OCI-LY7 (cell line): ENCODE measurements at regions not wholly inside any gene's neighbourhood (a gene's known extent, or its start where the extent isn't known, plus 50 kb on each side); places are given as distances from the start of the nearest gene placed in this dataset.
"Not testable (repeated sequence)": the region's sequence is repeated elsewhere in the genome, so short reads cannot be mapped to it uniquely, and the experiment has no call there.

ENCODE experiments used
- BruUV-seq: library from RNA; stranded (reverse); fragments of 400-500 nt; replicated peaks from 2 replicates; lab custom pipeline; 2021; lab: Mats Ljungman, UMichigan
- CTCF ChIA-PET: fragments of 300-600 bp; sonication (Branson Sonifier 250); formaldehyde crosslinking; loops from one replicate; lab custom pipeline; 2022; ENCODE audit warnings: antibody characterized with exemption; ENCODE audit not compliant: unreplicated experiment; lab: Charles Lee
- POLR2A ChIA-PET: fragments of 300-600 bp; sonication (Branson Sonifier 250); formaldehyde crosslinking; loops from one replicate; lab custom pipeline; 2022; ENCODE audit warnings: antibody characterized with exemption; lab: Charles Lee
- DNase-seq: peaks from one replicate; pipeline ENCODE4 v3.0.0-alpha.2; 2015; ENCODE audit warnings: low spot score
- H2AFZ ChIP-seq: fragments of 200-600 bp; sonication (generic), shearing (Covaris generic); 2 replicates; pipeline ENCODE4 v1.6.1; 2014; ENCODE audit warnings: mild to moderate bottlenecking, antibody characterized with exemption, low read length, moderate library complexity
- H3K27ac ChIP-seq: fragments of 200-600 bp; sonication (generic); 2 replicates; pipeline ENCODE4 v1.5.1; 2014; ENCODE audit warnings: mixed run types, low read depth, mild to moderate bottlenecking, moderate library complexity, low read length, inconsistent platforms; ENCODE audit not compliant: poor library complexity, severe bottlenecking
- H3K36me3 ChIP-seq: fragments of 200-600 bp; sonication (generic); 2 replicates; pipeline ENCODE4 v1.6.1; 2014; ENCODE audit warnings: mild to moderate bottlenecking, antibody characterized with exemption, low read length, moderate library complexity, mixed read lengths; ENCODE audit not compliant: insufficient read depth
- H3K4me1 ChIP-seq: fragments of 200-600 bp; sonication (generic); 2 replicates; pipeline ENCODE4 v1.5.1; 2014; ENCODE audit warnings: mild to moderate bottlenecking, low read length; ENCODE audit not compliant: insufficient read depth, poor library complexity, severe bottlenecking
- H3K4me2 ChIP-seq: fragments of 200-600 bp; sonication (generic); 2 replicates; pipeline ENCODE4 v1.6.1; 2014; ENCODE audit warnings: mild to moderate bottlenecking, low read length
- H3K4me3 ChIP-seq: fragments of 200-600 bp; sonication (generic); 2 replicates; pipeline ENCODE4 v1.5.1; 2014; ENCODE audit warnings: mild to moderate bottlenecking, low read depth, low read length; ENCODE audit not compliant: poor library complexity, severe bottlenecking
- H3K79me2 ChIP-seq: fragments of 200-600 bp; sonication (generic); 2 replicates; pipeline ENCODE4 v1.6.1; 2016; ENCODE audit warnings: low read depth, mild to moderate bottlenecking, low read length, moderate library complexity, mixed read lengths; ENCODE audit not compliant: insufficient read depth
- H3K9me2 ChIP-seq: fragments of 200-600 bp; sonication (generic); 2 replicates; pipeline ENCODE4 v1.6.1; 2016; ENCODE audit warnings: mild to moderate bottlenecking, low read length, mixed read lengths; ENCODE audit not compliant: insufficient read depth
- H3K9me3 ChIP-seq: fragments of 200-600 bp; sonication (generic); 2 replicates; pipeline ENCODE4 v1.6.1; 2014; ENCODE audit warnings: mild to moderate bottlenecking, mixed run types, low read length, mixed read lengths
- H4K20me1 ChIP-seq: fragments of 200-600 bp; sonication (generic); 2 replicates; pipeline ENCODE4 v1.6.1; 2014; ENCODE audit warnings: mild to moderate bottlenecking, antibody characterized with exemption, low read length, moderate library complexity, mixed read lengths; ENCODE audit not compliant: insufficient read depth
- EZH2phosphoT487 ChIP-seq: fragments of 200-600 bp; sonication (generic); IDR thresholded peaks from 2 replicates; pipeline ENCODE4 v1.6.1; 2018; ENCODE audit warnings: low read depth, borderline replicate concordance, mild to moderate bottlenecking, mixed run types, antibody characterized with exemption, low read length, moderate library complexity, mixed read lengths
- intact Hi-C: fragments of 100-400 bp; cut with micrococcal nuclease; formaldehyde crosslinking; loops from one replicate; pipeline ENCODE4 v1.10.0; 2022; ENCODE audit not compliant: unreplicated experiment
- TF ChIP-seq, protein P1 (sequence below): fragments of 200-600 bp; sonication (generic); conservative IDR thresholded peaks from 2 replicates; pipeline ENCODE4 v1.5.1; 2014; ENCODE audit warnings: mild to moderate bottlenecking, antibody characterized with exemption, low read length, moderate library complexity, mixed read lengths

DNA sequence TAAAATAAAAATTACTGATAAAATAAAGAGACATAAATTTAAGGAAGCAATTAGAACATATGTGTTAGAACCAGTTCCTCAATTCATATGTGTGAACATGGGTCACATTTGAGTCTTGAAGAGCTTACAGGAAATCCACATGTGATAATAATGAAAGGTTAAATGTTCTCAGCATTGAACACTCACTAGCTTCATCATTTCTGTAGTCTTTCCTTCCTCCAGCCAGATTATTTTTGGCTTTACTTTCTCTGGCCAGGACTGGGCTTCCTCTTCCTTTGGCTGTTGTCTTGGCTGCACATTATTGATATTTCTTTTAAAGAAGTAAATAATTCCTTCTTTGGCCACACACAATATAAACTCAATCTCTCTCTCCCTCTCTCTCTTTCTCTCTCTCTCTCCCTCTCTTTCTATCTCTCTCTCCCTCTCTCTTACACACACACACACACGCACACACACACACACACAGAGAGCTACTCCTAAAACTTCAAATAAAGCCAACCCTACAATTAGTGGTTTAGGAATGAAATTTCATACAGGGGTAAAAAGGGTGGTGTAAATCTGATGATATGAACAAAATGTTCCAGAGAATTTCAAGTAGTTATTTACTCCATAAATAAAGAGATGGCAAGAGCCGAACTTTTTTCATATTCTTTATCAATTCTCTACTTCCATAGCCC is 171.2 kb downstream of the REEP3 start:
- H4K20me1 ChIP-seq = no peaks in the 10 kb centered on the region
- intact Hi-C loops = no loop called here
- TF ChIP-seq EZH2phosphoT487 = no peak
- TF ChIP-seq, protein P1, sequence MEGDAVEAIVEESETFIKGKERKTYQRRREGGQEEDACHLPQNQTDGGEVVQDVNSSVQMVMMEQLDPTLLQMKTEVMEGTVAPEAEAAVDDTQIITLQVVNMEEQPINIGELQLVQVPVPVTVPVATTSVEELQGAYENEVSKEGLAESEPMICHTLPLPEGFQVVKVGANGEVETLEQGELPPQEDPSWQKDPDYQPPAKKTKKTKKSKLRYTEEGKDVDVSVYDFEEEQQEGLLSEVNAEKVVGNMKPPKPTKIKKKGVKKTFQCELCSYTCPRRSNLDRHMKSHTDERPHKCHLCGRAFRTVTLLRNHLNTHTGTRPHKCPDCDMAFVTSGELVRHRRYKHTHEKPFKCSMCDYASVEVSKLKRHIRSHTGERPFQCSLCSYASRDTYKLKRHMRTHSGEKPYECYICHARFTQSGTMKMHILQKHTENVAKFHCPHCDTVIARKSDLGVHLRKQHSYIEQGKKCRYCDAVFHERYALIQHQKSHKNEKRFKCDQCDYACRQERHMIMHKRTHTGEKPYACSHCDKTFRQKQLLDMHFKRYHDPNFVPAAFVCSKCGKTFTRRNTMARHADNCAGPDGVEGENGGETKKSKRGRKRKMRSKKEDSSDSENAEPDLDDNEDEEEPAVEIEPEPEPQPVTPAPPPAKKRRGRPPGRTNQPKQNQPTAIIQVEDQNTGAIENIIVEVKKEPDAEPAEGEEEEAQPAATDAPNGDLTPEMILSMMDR = no peak
- no peaks in the 10 kb centered on the region for H3K79me2 ChIP-seq
- BruUV-seq = no TSS peak
- H3K27ac ChIP-seq = no peak overlapping the region
- no peaks in the 10 kb centered on the region for H3K9me2 ChIP-seq
- CTCF ChIA-PET = no interaction called here
- DNase-seq = no peak
- H3K4me2 ChIP-seq = no peak overlapping the region
- H3K36me3 ChIP-seq = no peaks in the 10 kb centered on the region
- POLR2A ChIA-PET = interaction anchor here (0.7 to 1.3 kb wide), 2 partner anchors 10 to 824 kb away, joined by 3 to 4 read pairs; no protein-coding TSS in a partner anchor
- H3K4me3 ChIP-seq = no peak overlapping the region
- H3K4me1 ChIP-seq = no peaks in the 10 kb centered on the region
- no peaks in the 10 kb centered on the region for H3K9me3 ChIP-seq
- no peak overlapping the region for H2AFZ ChIP-seq

DNA sequence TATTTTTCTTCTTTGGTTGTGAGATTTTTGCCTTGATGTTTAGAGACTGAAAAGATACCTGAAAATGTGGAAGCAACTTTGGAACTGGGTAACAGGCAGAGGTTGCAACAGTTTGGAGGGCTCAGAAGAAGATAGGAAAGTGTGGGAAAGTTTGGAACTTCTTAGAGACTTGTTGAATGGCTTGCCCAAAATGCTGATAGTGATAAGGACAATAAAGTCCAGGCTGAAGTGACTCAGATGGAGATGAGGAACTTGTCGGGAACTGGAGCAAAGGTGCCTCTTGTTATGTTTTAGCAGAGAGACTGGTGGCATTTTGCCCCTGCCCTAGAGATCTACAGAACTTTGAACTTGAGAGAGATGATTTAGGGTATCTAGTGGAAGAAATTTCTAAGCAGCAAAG is 171.8 kb downstream of the REEP3 start:
- H3K79me2 ChIP-seq, H4K20me1 ChIP-seq, CTCF ChIA-PET, H3K4me3 ChIP-seq, H3K4me1 ChIP-seq, DNase-seq, H3K4me2 ChIP-seq, H3K9me2 ChIP-seq, H3K36me3 ChIP-seq, H3K9me3 ChIP-seq, H2AFZ ChIP-seq, BruUV-seq, intact Hi-C loops, H3K27ac ChIP-seq: not testable (repeated sequence)
- POLR2A ChIA-PET = interaction anchor here (1.3 kb wide), 1 partner anchor 10 kb away, joined by 4 read pairs; no protein-coding TSS in a partner anchor

DNA sequence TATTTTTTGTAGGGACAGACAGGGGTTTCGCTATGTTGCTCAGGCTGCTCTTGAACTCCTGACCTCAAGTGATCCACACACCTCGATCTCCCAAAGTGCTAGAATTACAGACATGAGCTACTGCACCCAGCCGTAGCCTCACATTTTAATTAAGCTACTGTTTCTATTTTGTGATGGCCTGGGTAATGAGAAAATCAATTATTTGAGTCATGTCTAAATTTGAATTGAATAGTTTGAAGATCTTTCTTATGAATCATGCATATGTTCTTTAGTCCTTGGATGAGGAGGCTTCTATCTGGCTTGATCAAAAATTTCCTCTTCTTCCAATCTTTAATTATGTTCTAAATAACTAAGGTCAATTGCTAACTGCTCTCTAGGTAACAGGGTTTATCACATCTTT is 175.0 kb downstream of the REEP3 start:
- H3K27ac ChIP-seq = no peak overlapping the region
- no peak overlapping the region for H2AFZ ChIP-seq
- intact Hi-C loops = no loop called here
- no peaks in the 10 kb centered on the region for H4K20me1 ChIP-seq
- BruUV-seq = no TSS peak
- DNase-seq = no peak
- H3K36me3 ChIP-seq = no peaks in the 10 kb centered on the region
- ChIA-PET CTCF (no interaction called here), POLR2A (interaction anchor here (1.4 kb wide), 1 partner anchor 10 kb away, joined by 3 read pairs; no protein-coding TSS in a partner anchor)
- H3K79me2 ChIP-seq = no peaks in the 10 kb centered on the region
- H3K4me3 ChIP-seq = no peak overlapping the region
- H3K4me1 ChIP-seq = peaks cover 17% of the 10 kb centered on the region
- H3K9me2 ChIP-seq = no peaks in the 10 kb centered on the region
- H3K4me2 ChIP-seq = no peak overlapping the region
- H3K9me3 ChIP-seq = no peaks in the 10 kb centered on the region
- no peak for TF ChIP-seq EZH2phosphoT487
- TF ChIP-seq, protein P1 = no peak
